Keratinocyte (primary cell): ENCODE measurements at regions not wholly inside any gene's neighbourhood (a gene's known extent, or its start where the extent isn't known, plus 50 kb on each side); places are given as distances from the start of the nearest gene placed in this dataset.

Source experiments
- DNase-seq: peaks from one replicate; pipeline ENCODE4 v3.0.0-alpha.2; 2011; ENCODE audit warnings: low read depth, missing footprints, low spot score
- FAIRE-seq: peaks from 2 replicates; lab custom pipeline; 2011; peaks lifted over from hg19 to GRCh38; lab: Jason Lieb, UNC
- H2AFZ ChIP-seq: 2 replicates; pipeline ENCODE4 v1.6.0; 2012; ENCODE audit warnings: low read length, control low read depth, inconsistent platforms; ENCODE audit not compliant: control insufficient read depth
- H3K27ac ChIP-seq: 2 replicates; pipeline ENCODE4 v1.5.1; 2011; ENCODE audit warnings: low read length; ENCODE audit not compliant: control insufficient read depth, insufficient read depth
- H3K27me3 ChIP-seq: 3 replicates; pipeline ENCODE4 v1.6.0; 2011; ENCODE audit warnings: low read length; ENCODE audit not compliant: control insufficient read depth, insufficient read depth; ENCODE audit errors: extremely low read depth
- H3K36me3 ChIP-seq, 2 experiments: 2 replicates in 1 of 2; 3 replicates in 1 of 2; pipeline ENCODE4 v1.5.1; 2011; ENCODE audit warnings: low read length in 2 of 2, mild to moderate bottlenecking in 1 of 2; ENCODE audit not compliant: control insufficient read depth in 2 of 2, insufficient read depth in 2 of 2; ENCODE audit errors: extremely low read depth in 1 of 2
- H3K4me1 ChIP-seq: 3 replicates; pipeline ENCODE4 v1.5.1; 2011; ENCODE audit warnings: low read length; ENCODE audit not compliant: control insufficient read depth, insufficient read depth; ENCODE audit errors: extremely low read depth
- H3K4me2 ChIP-seq: 3 replicates; pipeline ENCODE4 v1.6.0; 2011; ENCODE audit warnings: low read depth, low read length; ENCODE audit not compliant: control insufficient read depth, insufficient read depth; ENCODE audit errors: extremely low read depth
- H3K4me3 ChIP-seq, 3 experiments: fragments of 200-600 bp in 1 of 3; sonication (generic) in 1 of 3; 2 replicates in 2 of 3; 3 replicates in 1 of 3; pipeline ENCODE4 v1.5.1; 2011 to 2016; ENCODE audit warnings: low read length in 3 of 3, mild to moderate bottlenecking in 3 of 3, control low read depth in 2 of 3, inconsistent platforms in 1 of 3, low read depth in 1 of 3, mixed read lengths in 1 of 3, mixed run types in 1 of 3, moderate library complexity in 1 of 3; ENCODE audit not compliant: control insufficient read depth in 2 of 3, insufficient read depth in 2 of 3; ENCODE audit errors: extremely low read depth in 1 of 3
- H3K79me2 ChIP-seq: 2 replicates; pipeline ENCODE4 v1.6.0; 2012; ENCODE audit warnings: low read length; ENCODE audit not compliant: control insufficient read depth, insufficient read depth
- H3K9ac ChIP-seq: 3 replicates; pipeline ENCODE4 v1.6.0; 2011; ENCODE audit warnings: low read length; ENCODE audit not compliant: control insufficient read depth, insufficient read depth; ENCODE audit errors: extremely low read depth
- H3K9me1 ChIP-seq: 3 replicates; pipeline ENCODE4 v1.6.0; 2011; ENCODE audit warnings: low read length; ENCODE audit not compliant: control insufficient read depth, insufficient read depth; ENCODE audit errors: extremely low read depth
- H3K9me3 ChIP-seq: 2 replicates; pipeline ENCODE4 v1.5.1; 2012; ENCODE audit warnings: low read depth, low read length; ENCODE audit not compliant: control insufficient read depth
- H4K20me1 ChIP-seq: 3 replicates; pipeline ENCODE4 v1.6.0; 2011; ENCODE audit warnings: low read length; ENCODE audit not compliant: control insufficient read depth, insufficient read depth; ENCODE audit errors: extremely low read depth
- CTCF ChIP-seq, 3 experiments: IDR thresholded peaks in 1 of 3; conservative IDR thresholded peaks in 1 of 3; optimal IDR thresholded peaks in 1 of 3; 2 replicates in 2 of 3; 3 replicates in 1 of 3; pipeline versions ENCODE3 to v1.5.1; 2011; ENCODE audit warnings: low read length in 3 of 3, mild to moderate bottlenecking in 3 of 3, moderate library complexity in 2 of 3, control low read depth in 1 of 3, inconsistent platforms in 1 of 3; ENCODE audit not compliant: insufficient read depth in 2 of 3; ENCODE audit errors: extremely low read depth in 1 of 3
- EZH2 ChIP-seq: IDR thresholded peaks from one replicate; pipeline ENCODE4 v1.6.1; 2012; ENCODE audit warnings: inconsistent platforms, mild to moderate bottlenecking, low read length, moderate library complexity
- dilution Hi-C: fragments of 300-500 bp; cut with MboI; formaldehyde crosslinking; loops from one replicate; pipeline ENCODE4 v1.7.0; 2020; ENCODE audit warnings: low sequenced_read_pairs; ENCODE audit not compliant: extremely low pct_ligation_motif_present

- H3K9me3 ChIP-seq = no peaks in the 10 kb centered on the region
- H3K36me3 ChIP-seq = no peaks in the 10 kb centered on the region
- FAIRE-seq (no peak), DNase-seq (no peak)
- no peaks in the 10 kb centered on the region for H3K79me2 ChIP-seq
- H3K27ac ChIP-seq = no peak overlapping the region
- no peak overlapping the region for H3K4me2 ChIP-seq
- H3K9ac ChIP-seq = no peak overlapping the region
- no peak overlapping the region for H3K4me3 ChIP-seq
- TF ChIP-seq CTCF (optimal IDR thresholded peaks at IDR 0.05 in 1 of 3, IDR thresholded peaks at IDR 0.05 in 1 of 3, conservative IDR thresholded peaks at IDR 0.05 in 1 of 3; ENCODE audit: extremely low read depth in 1 of 3, insufficient read depth in 2 of 3, low read length in 3 of 3) (no peak), EZH2 (no peak)
- no peaks in the 10 kb centered on the region for H3K27me3 ChIP-seq
- no peaks in the 10 kb centered on the region for H4K20me1 ChIP-seq
- no peak overlapping the region for H2AFZ ChIP-seq
- no peaks in the 10 kb centered on the region for H3K9me1 ChIP-seq
- peaks cover 34% of the 10 kb centered on the region for H3K4me1 ChIP-seq
- dilution Hi-C loops = no loop called here
These were observed 219.8 kb downstream of the LY86 start for GRCh38 chr6:6808343-6808742.

- DNase-seq (no peak), FAIRE-seq (no peak)
- H3K9me3 ChIP-seq = no peaks in the 10 kb centered on the region
- no peaks in the 10 kb centered on the region for H3K36me3 ChIP-seq
- H3K9me1 ChIP-seq = no peaks in the 10 kb centered on the region
- peaks cover 31% of the 10 kb centered on the region for H3K4me1 ChIP-seq
- no peaks in the 10 kb centered on the region for H3K27me3 ChIP-seq
- H3K79me2 ChIP-seq = no peaks in the 10 kb centered on the region
- no peak overlapping the region for H3K9ac ChIP-seq
- H4K20me1 ChIP-seq = no peaks in the 10 kb centered on the region
- H3K4me2 ChIP-seq = no peak overlapping the region
- no peak overlapping the region for H3K4me3 ChIP-seq
- no peak overlapping the region for H3K27ac ChIP-seq
- dilution Hi-C loops = no loop called here
- no peak for TF ChIP-seq CTCF (optimal IDR thresholded peaks at IDR 0.05 in 1 of 3, IDR thresholded peaks at IDR 0.05 in 1 of 3, conservative IDR thresholded peaks at IDR 0.05 in 1 of 3; ENCODE audit: extremely low read depth in 1 of 3, insufficient read depth in 2 of 3, low read length in 3 of 3)
- TF ChIP-seq EZH2 = no peak
- no peak overlapping the region for H2AFZ ChIP-seq
These were observed 220.4 kb downstream of the LY86 start for GRCh38 chr6:6808915-6809314.
